WERI-Rb-1 (cell line): ENCODE measurements at regions not wholly inside any gene's neighbourhood (a gene's known extent, or its start where the extent isn't known, plus 50 kb on each side); places are given as distances from the start of the nearest gene placed in this dataset.

Source experiments
- DNase-seq: peaks from one replicate; pipeline ENCODE4 v3.0.0-alpha.2; 2020
- H3K27ac ChIP-seq: fragments of 250-450 bp; sonication (Bioruptor Pico); 2 replicates; pipeline ENCODE4 v1.5.1; 2020; ENCODE audit warnings: mild to moderate bottlenecking, moderate library complexity
- H3K27me3 ChIP-seq: fragments of 250-450 bp; sonication (Bioruptor Pico); 2 replicates; pipeline ENCODE4 v1.5.1; 2021; ENCODE audit warnings: mild to moderate bottlenecking, low read depth, moderate library complexity; ENCODE audit not compliant: insufficient read depth, severe bottlenecking
- H3K36me3 ChIP-seq: fragments of 250-450 bp; sonication (Bioruptor Pico); 2 replicates; pipeline ENCODE4 v1.5.1; 2020; ENCODE audit warnings: mild to moderate bottlenecking, moderate library complexity
- H3K4me3 ChIP-seq: 2 replicates; pipeline ENCODE4 v1.5.1; 2011; ENCODE audit warnings: low read depth, mild to moderate bottlenecking, control low read depth, low read length
- H3K9me3 ChIP-seq: fragments of 250-450 bp; sonication (Bioruptor Pico); 2 replicates; pipeline ENCODE4 v1.5.1; 2021; ENCODE audit warnings: mild to moderate bottlenecking, moderate library complexity; ENCODE audit not compliant: severe bottlenecking
- CTCF ChIP-seq: IDR thresholded peaks from 2 replicates; pipeline ENCODE4 v1.5.1; 2011; ENCODE audit warnings: low read depth, mild to moderate bottlenecking, control low read depth, inconsistent platforms, low read length

DNA sequence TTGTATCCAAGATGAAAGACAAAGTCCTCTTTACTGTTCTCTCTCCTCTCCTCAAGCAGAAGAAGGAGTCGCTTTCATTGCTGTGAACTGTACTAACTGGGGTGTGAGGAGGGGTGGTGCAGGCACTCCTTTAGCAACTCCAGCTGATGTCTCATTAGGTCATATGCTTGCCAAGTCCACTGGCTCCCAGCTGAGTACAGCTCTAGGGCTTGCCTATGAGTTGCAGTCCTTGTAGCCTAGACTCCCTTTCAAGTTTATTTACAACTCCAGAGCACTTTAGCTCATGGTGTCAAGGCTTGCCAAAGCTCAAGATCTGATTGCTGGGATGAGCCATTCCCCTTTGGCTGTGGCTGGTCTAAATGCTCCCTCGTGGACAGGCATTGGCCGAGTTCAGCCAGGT lies 55.1 kb upstream of the PDGFD start:
- Histone ChIP-seq H3K9me3 (no peaks in the 10 kb centered on the region), H3K27me3 (no peaks in the 10 kb centered on the region), H3K4me3 (no peak overlapping the region), H3K27ac (no peak overlapping the region), H3K36me3 (no peaks in the 10 kb centered on the region)
- TF ChIP-seq CTCF, result no peak
- no peak for DNase-seq

GRCh38 chr11:104214517-104214916 lies 50.6 kb upstream of the PDGFD start:
- no peaks in the 10 kb centered on the region for H3K27me3 ChIP-seq
- no peak for TF ChIP-seq CTCF

More at GRCh38 chr11:104214517-104214916, 50.6 kb upstream of the PDGFD start:
- no peaks in the 10 kb centered on the region for H3K36me3 ChIP-seq
- no peak overlapping the region for H3K4me3 ChIP-seq
- H3K27ac ChIP-seq, result no peak overlapping the region
- no peaks in the 10 kb centered on the region for H3K9me3 ChIP-seq
- no peak for DNase-seq
